OCI-LY1 (cell line): ENCODE measurements at regions not wholly inside any gene's neighbourhood (a gene's known extent, or its start where the extent isn't known, plus 50 kb on each side); places are given as distances from the start of the nearest gene placed in this dataset.

ENCODE experiments used
- EZH2 ChIP-seq: fragments of 200-600 bp; sonication (generic), shearing (Covaris generic); IDR thresholded peaks from 2 replicates; pipeline ENCODE4 v1.8.0; 2017; ENCODE audit warnings: borderline replicate concordance, mixed run types, mild to moderate bottlenecking, antibody characterized with exemption, low read length, moderate library complexity, mixed read lengths
- TF ChIP-seq, protein P1 (sequence below): fragments of 200-600 bp; sonication (generic), shearing (Covaris generic); IDR thresholded peaks from 2 replicates; pipeline ENCODE4 v1.5.1; 2017; ENCODE audit warnings: mild to moderate bottlenecking, antibody characterized with exemption, low read length, moderate library complexity, mixed read lengths

DNA sequence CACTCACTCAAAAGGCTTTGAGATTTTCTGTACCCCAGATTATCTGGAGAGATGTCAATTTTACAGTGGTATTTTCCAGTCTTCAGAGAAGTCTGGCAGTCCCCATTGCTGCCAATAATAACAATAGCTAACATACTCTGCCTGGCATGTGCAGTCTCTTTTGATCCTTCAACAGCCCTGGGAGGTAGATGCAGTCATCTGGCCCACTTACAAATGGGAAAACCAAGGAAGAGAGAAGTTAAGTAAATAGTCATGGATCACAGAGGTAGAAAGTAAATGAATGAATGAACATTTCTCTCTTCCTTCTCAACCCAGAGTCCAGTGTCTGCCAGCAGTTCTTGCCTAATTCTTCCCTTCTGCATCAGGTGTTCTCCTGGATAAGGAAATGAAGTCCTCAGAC is 113.0 kb upstream of the EDNRA start:
- TF ChIP-seq, protein P1, sequence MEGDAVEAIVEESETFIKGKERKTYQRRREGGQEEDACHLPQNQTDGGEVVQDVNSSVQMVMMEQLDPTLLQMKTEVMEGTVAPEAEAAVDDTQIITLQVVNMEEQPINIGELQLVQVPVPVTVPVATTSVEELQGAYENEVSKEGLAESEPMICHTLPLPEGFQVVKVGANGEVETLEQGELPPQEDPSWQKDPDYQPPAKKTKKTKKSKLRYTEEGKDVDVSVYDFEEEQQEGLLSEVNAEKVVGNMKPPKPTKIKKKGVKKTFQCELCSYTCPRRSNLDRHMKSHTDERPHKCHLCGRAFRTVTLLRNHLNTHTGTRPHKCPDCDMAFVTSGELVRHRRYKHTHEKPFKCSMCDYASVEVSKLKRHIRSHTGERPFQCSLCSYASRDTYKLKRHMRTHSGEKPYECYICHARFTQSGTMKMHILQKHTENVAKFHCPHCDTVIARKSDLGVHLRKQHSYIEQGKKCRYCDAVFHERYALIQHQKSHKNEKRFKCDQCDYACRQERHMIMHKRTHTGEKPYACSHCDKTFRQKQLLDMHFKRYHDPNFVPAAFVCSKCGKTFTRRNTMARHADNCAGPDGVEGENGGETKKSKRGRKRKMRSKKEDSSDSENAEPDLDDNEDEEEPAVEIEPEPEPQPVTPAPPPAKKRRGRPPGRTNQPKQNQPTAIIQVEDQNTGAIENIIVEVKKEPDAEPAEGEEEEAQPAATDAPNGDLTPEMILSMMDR: no peak
- TF ChIP-seq EZH2: no peak
